ENCODE measurements at regions not wholly inside any gene's neighbourhood (a gene's known extent, or its start where the extent isn't known, plus 50 kb on each side); places are given as distances from the start of the nearest gene placed in this dataset.

GRCh38 chr10:111249925-111250324 is 173.1 kb downstream of the ADRA2A start:
- H3K4me1 ChIP-seq (ENCODE audit: insufficient read depth), result no peaks in the 10 kb centered on the region
- WGBS, result 56% methylated on average over 1 of the region's 1 CpG
- H3K4me3 ChIP-seq (ENCODE audit: low read depth, low read length), result no peak overlapping the region
- no peaks in the 10 kb centered on the region for H3K36me3 ChIP-seq (ENCODE audit: insufficient read depth)
- H3K27ac ChIP-seq (ENCODE audit: low read depth), result no peak overlapping the region
- DNase-seq (ENCODE audit: extremely low spot score), result no peak

- Histone ChIP-seq H3K27ac (ENCODE audit: low read depth) (no peak overlapping the region), H3K4me3 (ENCODE audit: low read depth, low read length) (no peak overlapping the region), H3K36me3 (ENCODE audit: insufficient read depth) (no peaks in the 10 kb centered on the region), H3K4me1 (ENCODE audit: insufficient read depth) (no peaks in the 10 kb centered on the region)
- DNase-seq (ENCODE audit: extremely low spot score), result no peak
- WGBS, result 43% methylated on average over 2 of the region's 2 CpGs
Measured at GRCh38 chr10:111261081-111261615, 184.3 kb downstream of the ADRA2A start.

GRCh38 chr10:111265341-111265740 is 188.5 kb downstream of the ADRA2A start:
- H3K27ac ChIP-seq (ENCODE audit: low read depth), result no peak overlapping the region
- H3K36me3 ChIP-seq (ENCODE audit: insufficient read depth), result no peaks in the 10 kb centered on the region
- WGBS, result 56% methylated on average over 1 of the region's 1 CpG
- no peaks in the 10 kb centered on the region for H3K4me1 ChIP-seq (ENCODE audit: insufficient read depth)
- no peak for DNase-seq (ENCODE audit: extremely low spot score)
- no peak overlapping the region for H3K4me3 ChIP-seq (ENCODE audit: low read depth, low read length)

- Histone ChIP-seq H3K4me1 (ENCODE audit: insufficient read depth) (no peaks in the 10 kb centered on the region), H3K36me3 (ENCODE audit: insufficient read depth) (no peaks in the 10 kb centered on the region), H3K27ac (ENCODE audit: low read depth) (no peak overlapping the region), H3K4me3 (ENCODE audit: low read depth, low read length) (no peak overlapping the region)
- DNase-seq (ENCODE audit: extremely low spot score), result no peak
Measured at GRCh38 chr10:111266165-111266564, 189.3 kb downstream of the ADRA2A start.

- Histone ChIP-seq H3K4me1 (ENCODE audit: insufficient read depth) (no peaks in the 10 kb centered on the region), H3K36me3 (ENCODE audit: insufficient read depth) (no peaks in the 10 kb centered on the region), H3K4me3 (ENCODE audit: low read depth, low read length) (no peak overlapping the region), H3K27ac (ENCODE audit: low read depth) (no peak overlapping the region)
- no peak for DNase-seq (ENCODE audit: extremely low spot score)
- WGBS, result 63% methylated on average over 7 of the region's 7 CpGs
Measured at GRCh38 chr10:111267673-111268072, 190.8 kb downstream of the ADRA2A start.

- WGBS, result 37% methylated on average over 3 of the region's 3 CpGs
- no peak for DNase-seq (ENCODE audit: extremely low spot score)
- H3K36me3 ChIP-seq (ENCODE audit: insufficient read depth), result no peaks in the 10 kb centered on the region
Measured at GRCh38 chr10:111273235-111273634, 196.4 kb downstream of the ADRA2A start.

GRCh38 chr10:111273635-111274034 is 196.8 kb downstream of the ADRA2A start:
- Histone ChIP-seq H3K4me1 (ENCODE audit: insufficient read depth) (no peaks in the 10 kb centered on the region), H3K36me3 (ENCODE audit: insufficient read depth) (no peaks in the 10 kb centered on the region), H3K27ac (ENCODE audit: low read depth) (no peak overlapping the region), H3K4me3 (ENCODE audit: low read depth, low read length) (no peak overlapping the region)
- DNase-seq (ENCODE audit: extremely low spot score), result peak; percentile 3
- WGBS, result 34% methylated on average over 2 of the region's 2 CpGs

More at GRCh38 chr10:111273235-111273634, 196.4 kb downstream of the ADRA2A start:
- no peaks in the 10 kb centered on the region for H3K4me1 ChIP-seq (ENCODE audit: insufficient read depth)
- H3K27ac ChIP-seq (ENCODE audit: low read depth), result no peak overlapping the region
- no peak overlapping the region for H3K4me3 ChIP-seq (ENCODE audit: low read depth, low read length)

- Histone ChIP-seq H3K4me1 (ENCODE audit: insufficient read depth) (no peaks in the 10 kb centered on the region), H3K36me3 (ENCODE audit: insufficient read depth) (no peaks in the 10 kb centered on the region), H3K4me3 (ENCODE audit: low read depth, low read length) (no peak overlapping the region), H3K27ac (ENCODE audit: low read depth) (no peak overlapping the region)
- no peak for DNase-seq (ENCODE audit: extremely low spot score)
- 79% methylated on average over 1 of the region's 1 CpG for WGBS
Measured at GRCh38 chr10:111275091-111275490, 198.3 kb downstream of the ADRA2A start.

GRCh38 chr10:111277661-111278060 is 200.8 kb downstream of the ADRA2A start:
- 70% methylated on average over 6 of the region's 6 CpGs for WGBS
- Histone ChIP-seq H3K27ac (ENCODE audit: low read depth) (no peak overlapping the region), H3K4me1 (ENCODE audit: insufficient read depth) (no peaks in the 10 kb centered on the region), H3K36me3 (ENCODE audit: insufficient read depth) (no peaks in the 10 kb centered on the region), H3K4me3 (ENCODE audit: low read depth, low read length) (no peak overlapping the region)
- DNase-seq (ENCODE audit: extremely low spot score), result no peak

GRCh38 chr10:111278266-111278665 is 201.4 kb downstream of the ADRA2A start:
- no peak overlapping the region for H3K4me3 ChIP-seq (ENCODE audit: low read depth, low read length)
- H3K27ac ChIP-seq (ENCODE audit: low read depth), result no peak overlapping the region
- WGBS, result 71% methylated on average over 3 of the region's 3 CpGs
- no peaks in the 10 kb centered on the region for H3K4me1 ChIP-seq (ENCODE audit: insufficient read depth)
- H3K36me3 ChIP-seq (ENCODE audit: insufficient read depth), result no peaks in the 10 kb centered on the region
- DNase-seq (ENCODE audit: extremely low spot score), result no peak

- no peaks in the 10 kb centered on the region for H3K4me1 ChIP-seq (ENCODE audit: insufficient read depth)
- no peak overlapping the region for H3K27ac ChIP-seq (ENCODE audit: low read depth)
Measured at GRCh38 chr10:111281516-111281915, 204.7 kb downstream of the ADRA2A start.

GRCh38 chr10:111289461-111289860 is 212.6 kb downstream of the ADRA2A start:
- Histone ChIP-seq H3K27ac (ENCODE audit: low read depth) (no peak overlapping the region), H3K36me3 (ENCODE audit: insufficient read depth) (no peaks in the 10 kb centered on the region), H3K4me1 (ENCODE audit: insufficient read depth) (no peaks in the 10 kb centered on the region), H3K4me3 (ENCODE audit: low read depth, low read length) (no peak overlapping the region)
- 53% methylated on average over 5 of the region's 5 CpGs for WGBS
- no peak for DNase-seq (ENCODE audit: extremely low spot score)

More at GRCh38 chr10:111281516-111281915, 204.7 kb downstream of the ADRA2A start:
- no peak for DNase-seq (ENCODE audit: extremely low spot score)
- H3K36me3 ChIP-seq (ENCODE audit: insufficient read depth), result no peaks in the 10 kb centered on the region
- H3K4me3 ChIP-seq (ENCODE audit: low read depth, low read length), result no peak overlapping the region
- 11% methylated on average over 4 of the region's 4 CpGs for WGBS

GRCh38 chr10:111290649-111291048 is 213.8 kb downstream of the ADRA2A start:
- WGBS, result 63% methylated on average over 3 of the region's 3 CpGs
- DNase-seq (ENCODE audit: extremely low spot score), result no peak
- H3K36me3 ChIP-seq (ENCODE audit: insufficient read depth), result no peaks in the 10 kb centered on the region
- H3K4me3 ChIP-seq (ENCODE audit: low read depth, low read length), result no peak overlapping the region
- H3K4me1 ChIP-seq (ENCODE audit: insufficient read depth), result no peaks in the 10 kb centered on the region
- H3K27ac ChIP-seq (ENCODE audit: low read depth), result no peak overlapping the region

GRCh38 chr10:111295788-111296187 is 219.0 kb downstream of the ADRA2A start:
- Histone ChIP-seq H3K4me3 (ENCODE audit: low read depth, low read length) (no peak overlapping the region), H3K27ac (ENCODE audit: low read depth) (no peak overlapping the region), H3K36me3 (ENCODE audit: insufficient read depth) (no peaks in the 10 kb centered on the region), H3K4me1 (ENCODE audit: insufficient read depth) (no peaks in the 10 kb centered on the region)
- WGBS, result 73% methylated on average over 1 of the region's 1 CpG
- DNase-seq (ENCODE audit: extremely low spot score), result no peak

GRCh38 chr10:111297351-111297848 is 220.6 kb downstream of the ADRA2A start:
- no peaks in the 10 kb centered on the region for H3K4me1 ChIP-seq (ENCODE audit: insufficient read depth)
- 76% methylated on average over 6 of the region's 6 CpGs for WGBS
- H3K27ac ChIP-seq (ENCODE audit: low read depth), result no peak overlapping the region
- H3K4me3 ChIP-seq (ENCODE audit: low read depth, low read length), result no peak overlapping the region
- DNase-seq (ENCODE audit: extremely low spot score), result no peak
- no peaks in the 10 kb centered on the region for H3K36me3 ChIP-seq (ENCODE audit: insufficient read depth)
